HepG2 (cell line): ENCODE measurements at regions not wholly inside any gene's neighbourhood (a gene's known extent, or its start where the extent isn't known, plus 50 kb on each side); places are given as distances from the start of the nearest gene placed in this dataset.

ENCODE experiments used
- ATAC-seq: fragments of 200-7000 bp; cut with Tn5 transposase; 3 replicates; pipeline ENCODE4 v1.9.1; 2020; ENCODE audit warnings: mild to moderate bottlenecking, moderate library complexity
- BruUV-seq: library from RNA; stranded (reverse); fragments of 400-500 nt; replicated peaks from 2 replicates; lab custom pipeline; 2021; lab: Mats Ljungman, UMichigan
- CTCF ChIA-PET: fragments of 300-600 bp; formaldehyde crosslinking; extraction: SDS; loops from one replicate; lab custom pipeline; 2021; ENCODE audit warnings: low total read pairs, inconsistent platforms, low intra/inter-chr PET ratio; lab: Yijun Ruan, JAX
- POLR2A ChIA-PET: fragments of 350-600 bp; sonication (Branson Sonifier 250); formaldehyde crosslinking; loops from one replicate; lab custom pipeline; 2020; ENCODE audit warnings: antibody characterized with exemption, inconsistent platforms; lab: Yijun Ruan, JAX
- DNase-seq: peaks from one replicate; pipeline ENCODE4 v3.0.0-alpha.2; 2015; ENCODE audit warnings: low spot score
- FAIRE-seq: peaks from 3 replicates; lab custom pipeline; 2011; peaks lifted over from hg19 to GRCh38; lab: Jason Lieb, UNC
- H2AFZ ChIP-seq: one replicate; pipeline ENCODE4 v1.6.1; 2011; ENCODE audit warnings: low read length, inconsistent platforms
- H3K27ac ChIP-seq: fragments of 300-600 bp; 3 replicates; pipeline ENCODE4 v1.8.0; 2011; ENCODE audit warnings: mixed run types, mild to moderate bottlenecking, mixed read lengths, low read length, inconsistent platforms; ENCODE audit not compliant: insufficient read depth; ENCODE audit errors: extremely low read length
- H3K27me3 ChIP-seq, 2 experiments: fragments of 200-600 bp in 1 of 2; 2 replicates in 1 of 2; 3 replicates in 1 of 2; pipeline versions ENCODE4 v1.6.0 to v1.8.0; 2011; ENCODE audit warnings: low read length in 2 of 2, mild to moderate bottlenecking in 2 of 2, moderate library complexity in 2 of 2, inconsistent platforms in 1 of 2; ENCODE audit not compliant: insufficient read depth in 2 of 2, control insufficient read depth in 1 of 2
- H3K36me3 ChIP-seq, 2 experiments: fragments of 200-600 bp in 1 of 2; replicated peaks in 1 of 2; 2 replicates in 1 of 2; 3 replicates in 1 of 2; pipeline versions ENCODE4 v1.5.1 to v1.8.0; 2011; ENCODE audit warnings: low read length in 2 of 2, inconsistent platforms in 1 of 2; ENCODE audit not compliant: insufficient read depth in 2 of 2, control insufficient read depth in 1 of 2
- H3K4me1 ChIP-seq: 2 replicates; pipeline ENCODE4 v1.5.1; 2012; ENCODE audit warnings: low read length, inconsistent platforms; ENCODE audit not compliant: insufficient read depth
- H3K4me2 ChIP-seq: 2 replicates; pipeline ENCODE4 v1.6.0; 2011; ENCODE audit warnings: low read depth, low read length, inconsistent platforms
- H3K4me3 ChIP-seq, 3 experiments: fragments of 200-600 bp in 1 of 3; sonication (generic), shearing (Covaris generic) in 1 of 3; replicated peaks in 1 of 3; 2 replicates each; pipeline ENCODE4 v1.5.1; 2011 to 2016; ENCODE audit warnings: low read length in 3 of 3, inconsistent platforms in 2 of 3, low read depth in 2 of 3, mild to moderate bottlenecking in 2 of 3, control low read depth in 1 of 3, mixed read lengths in 1 of 3; ENCODE audit not compliant: insufficient read depth in 1 of 3
- H3K79me2 ChIP-seq: one replicate; pipeline ENCODE4 v1.6.1; 2011; ENCODE audit warnings: low read length, inconsistent platforms; ENCODE audit not compliant: insufficient read depth
- H3K9ac ChIP-seq: 2 replicates; pipeline ENCODE4 v1.6.0; 2011; ENCODE audit warnings: mild to moderate bottlenecking, low read depth, low read length, inconsistent platforms; ENCODE audit not compliant: insufficient read depth
- H3K9me3 ChIP-seq: 2 replicates; pipeline ENCODE4 v1.5.1; 2012; ENCODE audit warnings: mild to moderate bottlenecking, low read length
- H4K20me1 ChIP-seq: 2 replicates; pipeline ENCODE4 v1.6.0; 2011; ENCODE audit warnings: inconsistent platforms, mild to moderate bottlenecking, low read length, moderate library complexity; ENCODE audit not compliant: insufficient read depth
- AKAP8 ChIP-seq: sonication (generic); formaldehyde crosslinking; IDR thresholded peaks from 2 replicates; pipeline ENCODE4 v1.5.1; 2020; ENCODE audit warnings: mild to moderate bottlenecking, missing genetic modification reagents
- ETV5 ChIP-seq: IDR thresholded peaks from 2 replicates; pipeline ENCODE4 v1.6.1; 2018; ENCODE audit warnings: missing biosample characterization, missing genetic modification reagents, inconsistent platforms, borderline replicate concordance
- GZF1 ChIP-seq: sonication (generic); formaldehyde crosslinking; IDR thresholded peaks from 2 replicates; pipeline ENCODE4 v1.5.1; 2020; ENCODE audit warnings: mild to moderate bottlenecking, missing genetic modification reagents
- HNRNPLL ChIP-seq: fragments of 200-400 bp; formaldehyde crosslinking; IDR thresholded peaks from 2 replicates; pipeline ENCODE4 v1.6.1; 2017; ENCODE audit warnings: mild to moderate bottlenecking, low read depth, low read length; ENCODE audit not compliant: poor library complexity, severe bottlenecking
- NFE2 ChIP-seq: sonication (generic); formaldehyde crosslinking; IDR thresholded peaks from 2 replicates; pipeline ENCODE4 v1.4.0; 2020; ENCODE audit warnings: missing genetic modification reagents
- PHF21A ChIP-seq: sonication (generic); formaldehyde crosslinking; IDR thresholded peaks from 2 replicates; pipeline ENCODE4 v1.5.0; 2020; ENCODE audit warnings: mild to moderate bottlenecking, missing genetic modification reagents
- PRMT3 ChIP-seq: sonication (generic); formaldehyde crosslinking; IDR thresholded peaks from 2 replicates; pipeline ENCODE4 v1.8.1; 2022; ENCODE audit warnings: low read depth, mild to moderate bottlenecking, moderate library complexity, missing genetic modification reagents, borderline replicate concordance
- ZNF20 ChIP-seq: sonication (generic); formaldehyde crosslinking; IDR thresholded peaks from 2 replicates; pipeline ENCODE4 v1.4.0; 2020; ENCODE audit warnings: mild to moderate bottlenecking, moderate library complexity, missing genetic modification reagents
- ZNF234 ChIP-seq: sonication (generic); formaldehyde crosslinking; conservative IDR thresholded peaks from 2 replicates; pipeline ENCODE4 v1.5.1; 2020; ENCODE audit warnings: mild to moderate bottlenecking, missing genetic modification reagents
- ZNF33B ChIP-seq: sonication (generic); formaldehyde crosslinking; IDR thresholded peaks from 2 replicates; pipeline ENCODE4 v1.5.1; 2020; ENCODE audit warnings: mild to moderate bottlenecking, missing genetic modification reagents
- ZNF44 ChIP-seq: sonication (generic); formaldehyde crosslinking; IDR thresholded peaks from 2 replicates; pipeline ENCODE4 v1.5.1; 2020; ENCODE audit warnings: mild to moderate bottlenecking, missing genetic modification reagents
- ZNF766 ChIP-seq: sonication (generic); formaldehyde crosslinking; IDR thresholded peaks from 2 replicates; pipeline ENCODE4 v1.5.0; 2020; ENCODE audit warnings: missing genetic modification reagents, borderline replicate concordance
- WGBS: methylation state at CpG from one replicate; pipeline ENCODE4 v1.1.6; 2017; ENCODE audit warnings: low lambda C conversion rate; 5-methylcytosine and 5-hydroxymethylcytosine counted together
- in situ Hi-C: cut with HindIII; loops from 2 replicates; pipeline ENCODE4 v1.10.0; 2017; ENCODE audit warnings: low pct_unique_long_range_greater_than_20kb; ENCODE audit not compliant: extremely low pct_ligation_motif_present
- intact Hi-C: fragments of 100-400 bp; cut with micrococcal nuclease; formaldehyde crosslinking; loops from one replicate; pipeline ENCODE4 v1.10.0; 2022; ENCODE audit not compliant: unreplicated experiment
- TF ChIP-seq, protein P1 (sequence below): IDR thresholded peaks from 2 replicates; pipeline ENCODE4 v1.6.1; 2016; ENCODE audit warnings: low read depth, borderline replicate concordance

DNA sequence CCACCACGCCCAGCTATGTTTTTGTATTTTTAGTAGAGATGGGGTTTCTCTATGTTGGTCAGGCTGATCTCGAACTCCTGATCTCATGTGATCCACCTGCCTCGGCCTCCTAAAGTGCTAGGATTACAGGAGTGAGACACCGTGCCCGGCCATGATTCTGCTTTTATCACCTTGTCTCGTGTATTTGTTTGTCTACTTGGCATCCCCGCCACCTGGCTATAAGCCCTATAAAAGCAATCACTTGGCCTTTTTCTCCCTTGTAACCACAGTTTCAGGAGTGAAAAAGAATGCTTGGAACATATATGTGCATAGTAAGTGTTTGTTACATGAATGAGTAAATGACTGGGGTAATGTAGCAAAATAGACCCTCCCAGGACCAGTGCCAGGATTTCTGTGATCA lies 77.5 kb upstream of the PAPOLG start (continued):
- no peak for TF ChIP-seq HNRNPLL
- no peak for TF ChIP-seq ZNF20
- TF ChIP-seq PRMT3 = no peak
- no peak for TF ChIP-seq GZF1 (CRISPR knock-in tag)
- no peak for TF ChIP-seq ETV5 (CRISPR knock-in tag)
- TF ChIP-seq, protein P1, sequence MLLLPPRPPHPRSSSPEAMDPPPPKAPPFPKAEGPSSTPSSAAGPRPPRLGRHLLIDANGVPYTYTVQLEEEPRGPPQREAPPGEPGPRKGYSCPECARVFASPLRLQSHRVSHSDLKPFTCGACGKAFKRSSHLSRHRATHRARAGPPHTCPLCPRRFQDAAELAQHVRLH (CRISPR knock-in tag) = no peak
- TF ChIP-seq ZNF766 (CRISPR knock-in tag) = no peak
- no peak for TF ChIP-seq ZNF234 (CRISPR knock-in tag)
- no peak for TF ChIP-seq ZNF44

DNA sequence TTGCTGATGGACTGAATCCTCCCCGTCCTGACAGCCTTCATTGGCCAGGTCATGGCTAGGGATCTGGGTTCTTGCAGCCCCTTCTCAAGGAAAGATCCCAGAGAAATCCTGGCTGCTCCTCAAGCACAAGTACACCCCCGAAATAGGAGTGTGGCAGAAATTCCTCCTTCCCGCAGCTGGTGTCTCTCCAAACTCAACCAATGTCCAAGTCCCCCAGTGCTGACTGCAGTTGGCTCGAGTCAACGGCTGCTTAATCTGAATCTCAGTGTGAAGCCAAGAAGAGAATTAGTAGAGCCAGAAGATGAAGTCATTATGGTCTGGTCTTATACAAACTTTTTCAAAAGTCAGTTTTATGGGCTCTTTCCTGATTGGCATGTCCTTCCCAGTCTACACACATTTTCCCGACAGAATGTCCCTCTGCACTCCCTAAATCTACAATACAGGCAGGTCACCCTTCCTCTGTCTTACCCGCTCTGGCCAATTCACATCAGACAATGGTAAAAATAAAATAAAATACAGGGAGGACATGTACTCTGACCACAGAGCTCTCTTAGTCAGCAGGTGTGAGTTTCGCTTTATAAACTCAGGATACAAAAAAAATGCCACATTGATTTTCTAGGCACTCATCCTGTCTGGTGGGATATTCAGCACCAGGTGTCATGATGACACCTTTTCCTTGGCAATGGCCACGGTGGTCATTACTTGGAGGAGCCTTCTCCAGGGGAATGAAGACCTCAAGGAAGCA lies 76.9 kb upstream of the PAPOLG start:
- BruUV-seq = no TSS peak
- Histone ChIP-seq H3K27ac (no peak overlapping the region), H3K79me2 (no peaks in the 10 kb centered on the region), H3K4me1 (no peaks in the 10 kb centered on the region), H3K27me3 (peaks cover 0 to 12% of the 10 kb centered on the region in 2 experiments; a peak in 2 of 5 replicates), H3K4me3 (no peak overlapping the region), H3K9ac (no peak overlapping the region), H3K4me2 (no peak overlapping the region), H2AFZ (no peak overlapping the region), H3K36me3 (no peaks in the 10 kb centered on the region), H3K9me3 (no peaks in the 10 kb centered on the region), H4K20me1 (no peaks in the 10 kb centered on the region)
- intact Hi-C loops = no loop called here
- DNase-seq = no peak
- in situ Hi-C loops = no loop called here
- WGBS = 30% methylated on average over 9 of the region's 9 CpGs
- POLR2A ChIA-PET = no interaction called here
- TF ChIP-seq PHF21A = no peak
- no peak for TF ChIP-seq ZNF33B
- no peak for TF ChIP-seq NFE2 (CRISPR knock-in tag)
- no peak for TF ChIP-seq AKAP8 (CRISPR knock-in tag)
- no peak for ATAC-seq
- no peak for FAIRE-seq
- CTCF ChIA-PET = no interaction called here
